SK-N-SH (cell line): ENCODE measurements at regions not wholly inside any gene's neighbourhood (a gene's known extent, or its start where the extent isn't known, plus 50 kb on each side); places are given as distances from the start of the nearest gene placed in this dataset.

Experiments used
- CTCF ChIA-PET: fragments of 300-600, 350-600 bp; formaldehyde crosslinking; extraction: SDS; loops from one replicate; lab custom pipeline; 2021; lab: Yijun Ruan, JAX
- POLR2A ChIA-PET: fragments of 350-600 bp; sonication (Branson Sonifier 250); formaldehyde crosslinking; extraction: SDS; loops from one replicate; lab custom pipeline; 2020; ENCODE audit warnings: antibody characterized with exemption, inconsistent platforms; lab: Yijun Ruan, JAX
- DNase-seq: peaks from one replicate; pipeline ENCODE4 v3.0.0; 2012
- H2AFZ ChIP-seq: fragments of 200-600 bp; sonication (generic); 2 replicates; pipeline ENCODE4 v1.8.1; 2016; ENCODE audit warnings: antibody characterized with exemption, mild to moderate bottlenecking, low read depth
- H3F3A ChIP-seq: fragments of 200-600 bp; sonication (generic); replicated peaks from 2 replicates; pipeline ENCODE3; 2016; ENCODE audit warnings: antibody characterized with exemption, mild to moderate bottlenecking; ENCODE audit not compliant: insufficient read depth
- H3K27ac ChIP-seq, 2 experiments: fragments of 200-500 bp in 1 of 2; fragments of 200-600 bp in 1 of 2; sonication (Bioruptor generic) in 1 of 2; sonication (generic), shearing (Covaris generic) in 1 of 2; 2 replicates each; pipeline versions ENCODE4 v1.5.1 to v1.6.1; 2014 to 2016; ENCODE audit warnings: low read depth in 2 of 2, inconsistent platforms in 1 of 2, low read length in 1 of 2, mild to moderate bottlenecking in 1 of 2, mixed read lengths in 1 of 2
- H3K27me3 ChIP-seq: fragments of 200-600 bp; sonication (generic), shearing (Covaris generic); 2 replicates; pipeline ENCODE4 v1.6.1; 2016; ENCODE audit warnings: mixed run types; ENCODE audit not compliant: insufficient read depth
- H3K36me3 ChIP-seq, 2 experiments: fragments of 200-500 bp in 1 of 2; fragments of 200-600 bp in 1 of 2; sonication (Bioruptor generic) in 1 of 2; sonication (generic) in 1 of 2; replicated peaks in 1 of 2; 2 replicates each; pipeline versions ENCODE3 to v1.5.1; 2014 to 2016; ENCODE audit warnings: low read length in 1 of 2, mild to moderate bottlenecking in 1 of 2; ENCODE audit not compliant: insufficient read depth in 2 of 2, control insufficient read depth in 1 of 2
- H3K4me1 ChIP-seq, 2 experiments: fragments of 200-500 bp in 1 of 2; fragments of 200-600 bp in 1 of 2; sonication (Bioruptor generic) in 1 of 2; sonication (generic), shearing (Covaris generic) in 1 of 2; 2 replicates each; pipeline versions ENCODE4 v1.5.1 to v1.6.1; 2014 to 2016; ENCODE audit warnings: low read depth in 1 of 2, low read length in 1 of 2, mixed run types in 1 of 2; ENCODE audit not compliant: insufficient read depth in 2 of 2, control insufficient read depth in 1 of 2
- H3K4me2 ChIP-seq: fragments of 200-600 bp; sonication (generic), shearing (Covaris generic); 2 replicates; pipeline ENCODE4 v1.6.1; 2017; ENCODE audit warnings: mixed run types
- H3K4me3 ChIP-seq, 2 experiments: fragments of 200-500 bp in 1 of 2; fragments of 200-600 bp in 1 of 2; sonication (Bioruptor generic) in 1 of 2; sonication (generic), shearing (Covaris generic) in 1 of 2; 2 replicates each; pipeline versions ENCODE4 v1.5.1 to v1.8.1; 2014 to 2016; ENCODE audit warnings: low read depth in 2 of 2, inconsistent platforms in 1 of 2, low read length in 1 of 2, mild to moderate bottlenecking in 1 of 2, mixed read lengths in 1 of 2, moderate library complexity in 1 of 2
- H3K79me2 ChIP-seq: fragments of 200-600 bp; sonication (generic); 2 replicates; pipeline ENCODE4 v1.8.1; 2017; ENCODE audit warnings: mild to moderate bottlenecking; ENCODE audit not compliant: insufficient read depth
- H3K9ac ChIP-seq: fragments of 200-600 bp; sonication (generic); 2 replicates; pipeline ENCODE4 v1.6.1; 2017; ENCODE audit warnings: mixed run types
- H3K9me2 ChIP-seq: fragments of 200-600 bp; sonication (generic); 2 replicates; pipeline ENCODE4 v1.6.1; 2017; ENCODE audit warnings: mixed run types
- H3K9me3 ChIP-seq: fragments of 200-600 bp; sonication (generic); 2 replicates; pipeline ENCODE4 v1.6.1; 2017; ENCODE audit warnings: mixed run types, mild to moderate bottlenecking, moderate library complexity
- H4K20me1 ChIP-seq: fragments of 200-600 bp; sonication (generic); 2 replicates; pipeline ENCODE4 v1.6.1; 2017; ENCODE audit warnings: mild to moderate bottlenecking, mixed run types; ENCODE audit not compliant: insufficient read depth
- CHD2 ChIP-seq: fragments of 150-350 bp; IDR thresholded peaks from 2 replicates; pipeline ENCODE4 v1.6.1; 2018; ENCODE audit warnings: low read length; ENCODE audit not compliant: partially characterized antibody
- ELF1 ChIP-seq: IDR thresholded peaks from 2 replicates; pipeline ENCODE4 v1.4.0; 2012
- EP300 ChIP-seq, 2 experiments: IDR thresholded peaks; 2 replicates each; pipeline versions ENCODE4 v1.4.0 to v1.6.1; 2012; ENCODE audit warnings: borderline replicate concordance in 1 of 2, low read depth in 1 of 2, low read length in 1 of 2
- FOSL2 ChIP-seq: IDR thresholded peaks from 2 replicates; pipeline ENCODE4 v1.4.0; 2012; ENCODE audit warnings: low read depth, mild to moderate bottlenecking, moderate library complexity, borderline replicate concordance
- FOXJ3 ChIP-seq: sonication (generic); formaldehyde crosslinking; IDR thresholded peaks from 2 replicates; pipeline ENCODE4 v1.5.1; 2020; ENCODE audit warnings: mild to moderate bottlenecking, missing genetic modification reagents
- FOXM1 ChIP-seq: IDR thresholded peaks from 2 replicates; pipeline ENCODE4 v1.4.0; 2012; ENCODE audit warnings: low read depth, mild to moderate bottlenecking
- GABPA ChIP-seq: IDR thresholded peaks from 2 replicates; pipeline ENCODE4 v1.4.0; 2012; ENCODE audit warnings: low read depth, mild to moderate bottlenecking
- GATA2 ChIP-seq: sonication (generic); formaldehyde crosslinking; IDR thresholded peaks from 2 replicates; pipeline ENCODE4 v1.5.0; 2020; ENCODE audit warnings: mild to moderate bottlenecking, missing genetic modification reagents
- JUND ChIP-seq: IDR thresholded peaks from 2 replicates; pipeline ENCODE4 v1.4.0; 2012
- MEF2A ChIP-seq: IDR thresholded peaks from 2 replicates; pipeline ENCODE4 v1.4.0; 2012; ENCODE audit warnings: low read depth, borderline replicate concordance
- MXI1 ChIP-seq: IDR thresholded peaks from 2 replicates; pipeline ENCODE4 v1.6.1; 2012; ENCODE audit warnings: mild to moderate bottlenecking, low read depth, low read length, improper control_type of control experiment
- NFIC ChIP-seq: IDR thresholded peaks from 2 replicates; pipeline ENCODE4 v1.4.0; 2012; ENCODE audit warnings: borderline replicate concordance
- NRF1 ChIP-seq: IDR thresholded peaks from 2 replicates; pipeline ENCODE4 v1.6.1; 2012; ENCODE audit warnings: low read depth, mild to moderate bottlenecking, low read length
- RAD21 ChIP-seq: IDR thresholded peaks from 2 replicates; pipeline ENCODE4 v1.6.1; 2012; ENCODE audit warnings: mild to moderate bottlenecking, low read length
- RFX5 ChIP-seq: IDR thresholded peaks from 2 replicates; pipeline ENCODE4 v1.6.1; 2012; ENCODE audit warnings: mild to moderate bottlenecking, improper control_type of control experiment, low read length
- RXRA ChIP-seq: IDR thresholded peaks from 2 replicates; pipeline ENCODE4 v1.4.0; 2012; ENCODE audit warnings: low read depth, mild to moderate bottlenecking, borderline replicate concordance
- SIN3A ChIP-seq: IDR thresholded peaks from 2 replicates; pipeline ENCODE4 v1.6.1; 2012; ENCODE audit warnings: low read depth, mild to moderate bottlenecking, low read length, moderate library complexity, borderline replicate concordance
- SMC3 ChIP-seq: IDR thresholded peaks from 2 replicates; pipeline ENCODE4 v1.6.1; 2012; ENCODE audit warnings: low read depth, low read length, improper control_type of control experiment
- TAF1 ChIP-seq: IDR thresholded peaks from 2 replicates; pipeline ENCODE4 v1.6.1; 2012; ENCODE audit warnings: low read depth, mild to moderate bottlenecking, low read length, moderate library complexity, borderline replicate concordance
- TCF12 ChIP-seq: IDR thresholded peaks from 2 replicates; pipeline ENCODE4 v1.4.0; 2012
- TEAD4 ChIP-seq: IDR thresholded peaks from 2 replicates; pipeline ENCODE4 v1.4.0; 2012; ENCODE audit warnings: mild to moderate bottlenecking, borderline replicate concordance; ENCODE audit not compliant: insufficient read depth
- YY1 ChIP-seq: IDR thresholded peaks from 2 replicates; pipeline ENCODE4 v1.4.0; 2012; ENCODE audit warnings: low read depth, mild to moderate bottlenecking
- WGBS: methylation state at CpG from one replicate; pipeline ENCODE4 v1.1.6; 2017; ENCODE audit warnings: low lambda C conversion rate; 5-methylcytosine and 5-hydroxymethylcytosine counted together
- TF ChIP-seq, protein P1 (sequence below): fragments of 150-350 bp; IDR thresholded peaks from 2 replicates; pipeline ENCODE4 v1.6.1; 2017; ENCODE audit warnings: antibody characterized with exemption, low read length, low read depth, borderline replicate concordance
- TF ChIP-seq, protein P2 (sequence below): IDR thresholded peaks from 2 replicates; pipeline ENCODE4; 2012
- TF ChIP-seq, protein P3 (sequence below): IDR thresholded peaks from 2 replicates; pipeline ENCODE4 v1.4.0; 2012; ENCODE audit warnings: low read depth
- TF ChIP-seq, protein P4 (sequence below): IDR thresholded peaks from 2 replicates; pipeline ENCODE4 v1.4.0; 2012; ENCODE audit warnings: low read depth, borderline replicate concordance

DNA sequence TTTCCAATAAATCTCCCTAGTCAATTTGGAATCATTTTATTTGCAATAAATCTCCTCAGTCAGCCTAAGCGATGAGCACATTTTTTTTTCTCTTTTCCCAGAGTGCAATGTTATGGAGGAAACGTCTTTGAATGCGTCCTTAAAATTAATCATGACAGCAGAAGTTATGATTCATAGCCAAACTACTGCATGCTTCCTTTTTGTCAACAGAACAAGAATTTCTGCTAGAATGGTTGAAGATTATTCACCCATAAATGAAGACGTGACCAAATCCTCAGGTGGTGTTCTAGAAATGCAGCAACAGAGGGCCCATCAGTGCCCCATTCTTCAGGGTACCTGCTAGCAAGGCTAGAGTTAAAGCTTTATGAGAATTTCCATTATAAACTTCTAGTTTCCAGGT, 407.9 kb upstream of the PKN2 start:
- DNase-seq: no peak
- 4% methylated on average over 4 of the region's 4 CpGs for WGBS
- peak overlapping the region; percentile 34 for H3K4me2 ChIP-seq
- H4K20me1 ChIP-seq: no peaks in the 10 kb centered on the region
- peak overlapping the region; percentile 64 to 75; a peak in 3 of 4 replicates for H3K27ac ChIP-seq
- H3F3A ChIP-seq: peaks cover 13% of the 10 kb centered on the region
- no peaks in the 10 kb centered on the region for H3K9me2 ChIP-seq
- TF ChIP-seq RFX5 (no peak), GABPA (no peak), TAF1 (no peak), RAD21 (no peak), SMC3 (no peak), NFIC (no peak; the same call in 1 of the 2 replicates), ELF1 (0 out of 2 replicates have a peak, but pooled peaks have one; percentile 22), FOXJ3 (no peak), RXRA (no peak), FOXM1 (no peak), FOSL2 (peak; percentile 79), TEAD4 (peak; percentile 40; the same call in 1 of the 2 replicates), MXI1 (no peak), SIN3A (no peak), JUND (peak; percentile 77), YY1 (0 out of 2 replicates have a peak, but pooled peaks have one; percentile 31), CHD2 (no peak), TCF12 (peak; percentile 66; the same call in 1 of the 2 replicates), MEF2A (no peak), NRF1 (no peak), EP300 (IDR thresholded peaks at IDR 0.05; ENCODE audit: borderline replicate concordance in 1 of 2, low read depth in 1 of 2, low read length in 1 of 2) (peak in 1 of 2 experiments; percentile 64; a peak in 1 of 4 replicates), GATA2 (CRISPR knock-in tag) (no peak)
- TF ChIP-seq, protein P1, sequence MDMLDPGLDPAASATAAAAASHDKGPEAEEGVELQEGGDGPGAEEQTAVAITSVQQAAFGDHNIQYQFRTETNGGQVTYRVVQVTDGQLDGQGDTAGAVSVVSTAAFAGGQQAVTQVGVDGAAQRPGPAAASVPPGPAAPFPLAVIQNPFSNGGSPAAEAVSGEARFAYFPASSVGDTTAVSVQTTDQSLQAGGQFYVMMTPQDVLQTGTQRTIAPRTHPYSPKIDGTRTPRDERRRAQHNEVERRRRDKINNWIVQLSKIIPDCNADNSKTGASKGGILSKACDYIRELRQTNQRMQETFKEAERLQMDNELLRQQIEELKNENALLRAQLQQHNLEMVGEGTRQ: no peak
- TF ChIP-seq, protein P2, sequence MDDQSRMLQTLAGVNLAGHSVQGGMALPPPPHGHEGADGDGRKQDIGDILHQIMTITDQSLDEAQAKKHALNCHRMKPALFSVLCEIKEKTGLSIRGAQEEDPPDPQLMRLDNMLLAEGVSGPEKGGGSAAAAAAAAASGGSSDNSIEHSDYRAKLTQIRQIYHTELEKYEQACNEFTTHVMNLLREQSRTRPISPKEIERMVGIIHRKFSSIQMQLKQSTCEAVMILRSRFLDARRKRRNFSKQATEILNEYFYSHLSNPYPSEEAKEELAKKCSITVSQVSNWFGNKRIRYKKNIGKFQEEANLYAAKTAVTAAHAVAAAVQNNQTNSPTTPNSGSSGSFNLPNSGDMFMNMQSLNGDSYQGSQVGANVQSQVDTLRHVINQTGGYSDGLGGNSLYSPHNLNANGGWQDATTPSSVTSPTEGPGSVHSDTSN: peak; percentile 96
- TF ChIP-seq, protein P3, sequence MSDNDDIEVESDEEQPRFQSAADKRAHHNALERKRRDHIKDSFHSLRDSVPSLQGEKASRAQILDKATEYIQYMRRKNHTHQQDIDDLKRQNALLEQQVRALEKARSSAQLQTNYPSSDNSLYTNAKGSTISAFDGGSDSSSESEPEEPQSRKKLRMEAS: peak; percentile 34; the same call in 1 of the 2 replicates
- TF ChIP-seq, protein P4, sequence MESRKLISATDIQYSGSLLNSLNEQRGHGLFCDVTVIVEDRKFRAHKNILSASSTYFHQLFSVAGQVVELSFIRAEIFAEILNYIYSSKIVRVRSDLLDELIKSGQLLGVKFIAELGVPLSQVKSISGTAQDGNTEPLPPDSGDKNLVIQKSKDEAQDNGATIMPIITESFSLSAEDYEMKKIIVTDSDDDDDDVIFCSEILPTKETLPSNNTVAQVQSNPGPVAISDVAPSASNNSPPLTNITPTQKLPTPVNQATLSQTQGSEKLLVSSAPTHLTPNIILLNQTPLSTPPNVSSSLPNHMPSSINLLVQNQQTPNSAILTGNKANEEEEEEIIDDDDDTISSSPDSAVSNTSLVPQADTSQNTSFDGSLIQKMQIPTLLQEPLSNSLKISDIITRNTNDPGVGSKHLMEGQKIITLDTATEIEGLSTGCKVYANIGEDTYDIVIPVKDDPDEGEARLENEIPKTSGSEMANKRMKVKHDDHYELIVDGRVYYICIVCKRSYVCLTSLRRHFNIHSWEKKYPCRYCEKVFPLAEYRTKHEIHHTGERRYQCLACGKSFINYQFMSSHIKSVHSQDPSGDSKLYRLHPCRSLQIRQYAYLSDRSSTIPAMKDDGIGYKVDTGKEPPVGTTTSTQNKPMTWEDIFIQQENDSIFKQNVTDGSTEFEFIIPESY: no peak
- H3K36me3 ChIP-seq: no peaks in the 10 kb centered on the region
- no peaks in the 10 kb centered on the region for H3K27me3 ChIP-seq
- H3K9me3 ChIP-seq: no peaks in the 10 kb centered on the region
- no peak overlapping the region for H2AFZ ChIP-seq
- POLR2A ChIA-PET: no interaction called here
- no peak overlapping the region for H3K9ac ChIP-seq
- CTCF ChIA-PET: no interaction called here
- H3K4me3 ChIP-seq: peak overlapping the region; percentile 12; a peak in 1 of 4 replicates
- peaks cover 0 to 5% of the 10 kb centered on the region in 2 experiments; a peak in 2 of 4 replicates for H3K4me1 ChIP-seq
- H3K79me2 ChIP-seq: no peaks in the 10 kb centered on the region
